ENCODE measurements at regions not wholly inside any gene's neighbourhood (a gene's known extent, or its start where the extent isn't known, plus 50 kb on each side); places are given as distances from the start of the nearest gene placed in this dataset.

DNA sequence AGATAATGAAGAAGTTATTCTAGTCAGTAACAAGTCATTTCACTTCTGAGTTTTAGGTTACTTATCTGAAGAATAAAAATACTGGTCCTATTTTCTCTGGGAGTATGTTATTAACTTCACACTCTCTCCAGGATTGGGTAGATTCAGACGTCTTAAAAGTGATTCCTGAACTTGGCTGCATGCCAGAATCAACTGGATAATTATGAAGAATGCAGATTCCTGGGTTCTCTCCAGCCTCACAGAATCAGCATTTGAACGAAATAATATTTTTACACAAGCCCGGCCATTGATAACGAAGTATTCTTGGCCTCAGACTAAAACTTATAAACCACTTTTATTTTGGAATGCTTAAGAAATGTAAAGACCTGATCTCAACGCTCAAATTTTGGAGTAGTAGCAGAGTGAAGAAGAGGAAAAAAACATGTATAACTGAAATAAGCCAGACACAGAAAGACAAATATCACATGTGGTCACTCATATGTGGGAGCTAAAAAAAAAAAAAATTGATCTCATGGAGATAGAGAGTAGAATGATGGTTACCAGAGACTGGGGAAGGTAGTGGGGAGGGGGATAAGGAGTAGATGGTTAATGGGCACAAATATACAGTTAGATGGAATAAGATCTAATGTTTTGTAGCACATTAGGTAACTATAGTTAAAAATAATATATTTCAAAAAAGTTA lies 507.3 kb downstream of the ISL1 start:
- Mint-ChIP-seq H3K4me3 (no peak overlapping the region), H3K27ac (no peak overlapping the region), H3K27me3 (no peaks in the 10 kb centered on the region), H3K36me3 (ENCODE audit: low read depth) (no peaks in the 10 kb centered on the region), H3K4me1 (ENCODE audit: low read depth) (no peaks in the 10 kb centered on the region), H3K9me3 (peaks cover 5% of the 10 kb centered on the region)
- ChIA-PET POLR2A (no interaction called here), CTCF (no interaction called here)
- DNase-seq (no peak), ATAC-seq (ENCODE audit: poor library complexity) (no peak)
- Histone ChIP-seq H3K27me3 (ENCODE audit: control insufficient read depth in 1 of 2, insufficient read depth in 2 of 2, low read length in 2 of 2) (no peaks in the 10 kb centered on the region), H3K4me3 (ENCODE audit: low read length) (no peak overlapping the region), H3K36me3 (ENCODE audit: insufficient read depth, low read length) (no peaks in the 10 kb centered on the region), H3K4me1 (ENCODE audit: insufficient read depth, low read length) (no peaks in the 10 kb centered on the region), H3K9me3 (ENCODE audit: control insufficient read depth in 1 of 2, insufficient read depth in 1 of 2, low read length in 2 of 2) (peaks cover 0 to 4% of the 10 kb centered on the region in 2 experiments), H3K27ac (ENCODE audit: low read depth in 1 of 2, low read length in 2 of 2) (no peak overlapping the region)
- intact Hi-C loops (cut with DNase I, micrococcal nuclease): no loop called here
- no peak for TF ChIP-seq CTCF (IDR thresholded peaks at IDR 0.05)

- no peaks in the 10 kb centered on the region for H3K27me3 Mint-ChIP-seq
- Histone ChIP-seq H3K4me1 (ENCODE audit: insufficient read depth, low read length) (no peaks in the 10 kb centered on the region), H3K9me3 (ENCODE audit: control insufficient read depth in 1 of 2, insufficient read depth in 1 of 2, low read length in 2 of 2) (peaks cover 0 to 4% of the 10 kb centered on the region in 2 experiments), H3K4me3 (ENCODE audit: low read length) (no peak overlapping the region), H3K27ac (ENCODE audit: low read depth in 1 of 2, low read length in 2 of 2) (no peak overlapping the region), H3K36me3 (ENCODE audit: insufficient read depth, low read length) (no peaks in the 10 kb centered on the region), H3K27me3 (ENCODE audit: control insufficient read depth in 1 of 2, insufficient read depth in 2 of 2, low read length in 2 of 2) (no peaks in the 10 kb centered on the region)
- no peaks in the 10 kb centered on the region for H3K4me1 Mint-ChIP-seq (ENCODE audit: low read depth)
- peaks cover 2% of the 10 kb centered on the region for H3K9me3 Mint-ChIP-seq
- no peak for TF ChIP-seq CTCF (IDR thresholded peaks at IDR 0.05)
- ATAC-seq (ENCODE audit: poor library complexity) (no peak), DNase-seq (no peak)
- H3K4me3 Mint-ChIP-seq: no peak overlapping the region
- CTCF ChIA-PET: no interaction called here
- POLR2A ChIA-PET: no interaction called here
- intact Hi-C loops (cut with DNase I, micrococcal nuclease): no loop called here
- H3K36me3 Mint-ChIP-seq (ENCODE audit: low read depth): no peaks in the 10 kb centered on the region
- H3K27ac Mint-ChIP-seq: no peak overlapping the region
Observed at GRCh38 chr5:51892680-51893079, 509.4 kb downstream of the ISL1 start.

DNA sequence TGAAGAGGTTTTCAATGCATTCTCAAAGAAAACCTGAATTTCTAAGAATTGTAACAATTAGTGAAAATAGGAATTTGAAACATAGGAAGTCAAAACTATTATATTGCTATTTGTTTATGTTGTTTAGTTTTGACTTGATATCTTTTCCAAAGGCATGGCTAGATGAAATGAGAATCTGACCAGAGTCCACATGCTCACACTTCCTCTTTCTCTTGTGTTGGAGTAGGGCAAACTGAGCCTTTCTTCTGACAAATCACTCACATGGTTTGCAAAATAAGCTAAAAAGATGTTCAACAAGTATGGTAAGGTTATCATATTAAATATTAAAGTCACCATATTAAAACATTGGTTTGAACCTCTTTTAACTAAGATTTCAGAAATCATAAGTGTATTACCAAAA lies 512.6 kb downstream of the ISL1 start:
- no peak for TF ChIP-seq CTCF (IDR thresholded peaks at IDR 0.05)
- no peak overlapping the region for H3K4me3 ChIP-seq (ENCODE audit: low read length)
- Mint-ChIP-seq H3K36me3 (ENCODE audit: low read depth) (no peaks in the 10 kb centered on the region), H3K9me3 (peaks cover 4% of the 10 kb centered on the region), H3K27me3 (no peaks in the 10 kb centered on the region), H3K4me3 (no peak overlapping the region), H3K27ac (no peak overlapping the region), H3K4me1 (ENCODE audit: low read depth) (no peaks in the 10 kb centered on the region)
- H3K9me3 ChIP-seq (ENCODE audit: control insufficient read depth in 1 of 2, insufficient read depth in 1 of 2, low read length in 2 of 2): peaks cover 0 to 4% of the 10 kb centered on the region in 2 experiments
- ATAC-seq (ENCODE audit: poor library complexity) (no peak), DNase-seq (no peak)
- ChIA-PET POLR2A (no interaction called here), CTCF (no interaction called here)
- H3K27ac ChIP-seq (ENCODE audit: low read depth in 1 of 2, low read length in 2 of 2): no peak overlapping the region
- no peaks in the 10 kb centered on the region for H3K27me3 ChIP-seq (ENCODE audit: control insufficient read depth in 1 of 2, insufficient read depth in 2 of 2, low read length in 2 of 2)
- no peaks in the 10 kb centered on the region for H3K4me1 ChIP-seq (ENCODE audit: insufficient read depth, low read length)
- no peaks in the 10 kb centered on the region for H3K36me3 ChIP-seq (ENCODE audit: insufficient read depth, low read length)
- intact Hi-C loops (cut with DNase I, micrococcal nuclease): no loop called here
